NCI-H2081 treated with DMSO at 0.1 percent for 48 hours (cell line): ENCODE measurements at regions not wholly inside any gene's neighbourhood (a gene's known extent, or its start where the extent isn't known, plus 50 kb on each side); places are given as distances from the start of the nearest gene placed in this dataset.

Experiments used
- DNase-seq: peaks from one replicate; lab custom pipeline; 2025; lab: John Stamatoyannopoulos, UW

DNA sequence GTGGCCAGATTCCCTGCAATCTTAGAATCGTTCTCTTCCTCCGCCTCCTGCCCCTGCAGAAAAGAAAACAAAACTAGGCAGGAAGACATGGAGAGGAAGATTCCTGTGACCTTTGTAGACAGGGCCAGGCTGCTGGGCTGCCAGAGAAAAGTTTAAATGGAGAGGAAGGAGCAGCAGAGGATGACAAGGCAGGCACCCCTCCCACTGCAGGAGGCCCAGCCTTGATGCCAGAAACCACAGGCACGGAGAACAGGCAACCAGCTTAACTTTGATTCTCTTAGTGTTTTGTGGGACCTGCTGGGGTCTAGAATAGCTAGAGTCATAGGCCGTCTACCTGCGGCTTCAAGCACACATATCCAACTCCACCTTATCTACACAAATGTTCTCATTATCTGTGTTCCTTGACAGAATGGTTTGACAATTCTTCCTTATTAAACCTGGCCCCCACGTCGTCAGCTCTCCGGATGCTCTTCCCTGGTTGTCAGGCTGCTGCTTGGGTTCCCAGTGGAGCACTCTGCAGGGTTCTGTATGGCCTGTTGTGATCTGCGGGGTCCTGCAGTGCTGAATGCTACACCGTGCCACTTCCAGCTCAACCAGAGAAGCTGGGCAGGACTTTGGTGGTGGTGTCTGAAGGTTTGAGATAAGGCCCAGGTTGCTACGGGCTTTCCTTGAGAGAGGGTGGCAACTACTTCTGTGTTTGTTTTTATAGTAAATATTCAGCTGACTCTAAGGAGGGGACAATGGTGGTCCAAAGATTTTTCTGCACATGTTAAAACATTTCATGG is 609.5 kb downstream of the AACS start:
- DNase-seq: no peak

DNA sequence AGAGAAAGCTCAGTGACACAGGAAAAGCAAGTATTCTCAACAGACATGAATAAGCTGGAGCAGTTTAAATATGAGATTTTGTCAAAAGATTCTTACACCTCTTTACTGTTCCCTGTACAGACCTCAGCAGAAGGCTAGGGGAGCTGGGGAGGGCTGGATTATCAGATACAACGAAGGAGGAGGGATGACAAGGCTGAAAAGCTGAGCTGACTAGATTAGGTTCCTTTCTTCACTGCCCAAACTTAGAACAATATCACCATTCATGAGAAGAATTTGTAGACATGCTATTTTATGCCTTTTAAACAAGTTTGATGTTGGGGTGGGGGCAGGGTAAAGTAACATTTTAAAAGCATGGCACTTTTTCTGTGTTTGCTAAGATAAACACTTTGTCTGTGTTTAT is 611.1 kb downstream of the AACS start:
- DNase-seq: no peak

- DNase-seq: no peak
Observed at GRCh38 chr12:125677829-125678228, 612.6 kb downstream of the AACS start.

DNA sequence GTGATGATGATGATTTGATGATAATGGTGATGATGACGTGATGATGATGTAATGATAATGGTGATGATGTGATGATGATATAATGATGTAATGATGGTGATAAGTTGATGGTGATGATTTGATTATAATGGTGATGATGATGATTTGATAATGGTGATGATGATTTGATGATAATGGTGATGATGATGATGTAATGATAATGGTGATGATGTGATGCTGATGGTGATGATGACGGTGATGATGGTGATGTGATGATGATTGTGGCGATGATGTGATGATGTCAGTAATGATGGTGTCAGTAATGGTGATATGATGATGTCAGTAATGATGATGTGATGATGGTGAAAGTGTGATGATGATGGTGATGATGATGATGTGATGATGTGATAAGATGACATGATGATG is 613.4 kb downstream of the AACS start:
- DNase-seq: no peak

DNA sequence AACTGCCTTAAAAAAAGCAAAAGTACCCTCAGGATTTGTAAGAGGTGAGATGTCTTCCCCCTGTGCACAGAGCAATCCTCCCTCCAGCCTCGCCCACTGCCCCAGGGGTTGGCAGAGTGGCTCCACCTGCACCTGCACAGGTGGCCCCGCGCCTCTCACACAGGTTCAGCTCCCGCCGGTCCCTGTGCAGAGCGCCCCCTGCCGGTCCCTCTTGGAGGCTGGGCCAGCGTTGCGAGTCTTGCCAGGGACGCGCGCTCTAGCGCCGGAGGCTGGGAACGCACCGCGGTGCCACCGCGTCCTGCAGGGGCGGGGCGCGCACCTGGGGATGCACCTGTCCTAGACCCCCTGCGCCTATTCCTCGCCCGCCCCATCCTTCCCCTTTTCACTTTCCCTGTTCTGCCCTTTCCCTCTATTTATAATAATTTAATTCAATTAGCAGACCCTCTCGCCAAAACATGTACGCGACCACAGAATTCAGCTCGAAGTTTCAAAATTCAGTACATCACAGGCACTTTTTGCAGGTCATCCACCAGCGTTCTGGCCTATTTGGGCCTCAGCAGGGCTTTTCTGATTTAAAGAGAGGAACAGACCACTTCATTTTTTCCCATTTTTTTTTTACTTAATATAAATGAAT is 618.6 kb downstream of the AACS start:
- DNase-seq: no peak

DNA sequence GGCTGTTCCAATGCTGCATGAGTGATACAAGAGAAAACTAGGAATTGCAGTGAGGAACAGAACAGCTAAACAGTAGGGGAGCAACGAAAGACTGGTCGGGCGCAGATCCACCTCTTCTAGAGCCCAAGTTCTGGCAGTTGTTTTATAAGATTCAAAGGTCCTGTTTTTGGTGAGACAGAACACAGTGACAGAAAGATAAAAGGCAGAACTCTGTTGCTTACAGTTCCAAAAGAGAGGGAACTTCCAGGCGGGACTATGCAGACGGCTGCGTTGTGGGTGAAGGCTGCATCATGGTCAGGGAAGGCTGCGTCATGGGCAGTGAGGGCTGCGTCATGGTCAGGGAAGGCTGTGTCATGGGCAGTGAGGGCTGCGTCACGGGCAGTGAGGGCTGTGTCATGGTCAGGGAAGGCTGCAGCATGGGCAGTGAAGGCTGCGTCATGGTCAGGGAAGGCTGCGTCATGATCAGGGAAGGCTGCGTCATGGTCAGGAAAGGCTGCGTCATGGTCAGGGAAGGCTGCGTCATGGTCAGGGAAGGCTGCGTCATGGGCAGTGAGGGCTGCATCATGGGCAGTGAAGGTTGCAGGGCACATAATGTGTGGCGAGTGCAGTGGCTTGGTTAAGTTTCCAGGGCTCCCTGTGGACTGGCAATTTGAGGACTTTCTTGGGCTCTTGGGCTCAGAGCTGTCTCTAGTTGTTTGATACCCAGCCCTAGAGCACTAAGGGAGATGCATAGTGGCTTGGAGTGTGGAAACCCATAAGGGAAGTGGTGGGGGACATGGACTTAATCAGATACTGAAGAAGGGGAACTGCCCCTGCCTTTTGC is 619.9 kb downstream of the AACS start:
- DNase-seq: no peak

DNA sequence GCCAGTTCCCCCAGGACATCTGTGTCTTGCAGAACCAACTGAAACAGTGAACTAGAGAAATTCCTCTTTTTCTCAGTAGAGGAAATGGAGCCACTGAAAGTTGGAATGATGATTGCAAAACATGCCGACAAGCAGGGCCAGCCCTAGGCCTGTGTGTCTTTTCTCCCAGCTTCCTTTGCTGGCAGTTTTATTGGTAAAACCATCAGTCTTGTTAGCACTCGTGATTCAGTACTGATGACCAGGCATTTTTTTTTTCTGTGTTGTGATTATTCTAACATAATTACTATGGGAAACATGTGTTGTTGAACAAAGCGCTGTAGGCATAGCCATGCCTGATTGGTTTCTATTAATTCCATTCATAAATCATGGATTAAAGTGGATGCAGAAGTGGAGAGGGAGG is 620.7 kb downstream of the AACS start:
- no peak for DNase-seq

DNA sequence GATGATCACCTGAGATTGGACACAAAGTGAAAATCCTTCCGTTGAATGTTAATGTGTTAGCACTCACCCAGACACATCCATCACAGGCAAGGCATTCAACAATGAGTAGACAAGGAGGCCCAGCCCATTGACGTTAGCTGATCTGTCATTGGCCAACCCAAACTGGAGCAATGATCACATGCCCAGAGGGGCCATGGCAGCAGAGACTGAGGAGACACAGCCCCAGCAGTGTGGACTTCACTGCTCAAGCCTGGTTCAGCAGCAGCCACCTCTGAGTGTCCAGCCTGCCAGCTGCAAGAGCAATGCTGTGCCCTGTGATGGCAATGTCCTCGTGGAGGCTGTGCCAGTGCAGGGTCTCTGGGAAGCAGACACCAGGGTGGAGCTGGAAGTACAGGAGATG is 622.2 kb downstream of the AACS start:
- DNase-seq: no peak

- no peak for DNase-seq
Observed at GRCh38 chr12:125687820-125688219, 622.6 kb downstream of the AACS start.

GRCh38 chr12:125688223-125688622 is 623.0 kb downstream of the AACS start:
- no peak for DNase-seq

- no peak for DNase-seq
Observed at GRCh38 chr12:125688881-125689280, 623.6 kb downstream of the AACS start.

DNA sequence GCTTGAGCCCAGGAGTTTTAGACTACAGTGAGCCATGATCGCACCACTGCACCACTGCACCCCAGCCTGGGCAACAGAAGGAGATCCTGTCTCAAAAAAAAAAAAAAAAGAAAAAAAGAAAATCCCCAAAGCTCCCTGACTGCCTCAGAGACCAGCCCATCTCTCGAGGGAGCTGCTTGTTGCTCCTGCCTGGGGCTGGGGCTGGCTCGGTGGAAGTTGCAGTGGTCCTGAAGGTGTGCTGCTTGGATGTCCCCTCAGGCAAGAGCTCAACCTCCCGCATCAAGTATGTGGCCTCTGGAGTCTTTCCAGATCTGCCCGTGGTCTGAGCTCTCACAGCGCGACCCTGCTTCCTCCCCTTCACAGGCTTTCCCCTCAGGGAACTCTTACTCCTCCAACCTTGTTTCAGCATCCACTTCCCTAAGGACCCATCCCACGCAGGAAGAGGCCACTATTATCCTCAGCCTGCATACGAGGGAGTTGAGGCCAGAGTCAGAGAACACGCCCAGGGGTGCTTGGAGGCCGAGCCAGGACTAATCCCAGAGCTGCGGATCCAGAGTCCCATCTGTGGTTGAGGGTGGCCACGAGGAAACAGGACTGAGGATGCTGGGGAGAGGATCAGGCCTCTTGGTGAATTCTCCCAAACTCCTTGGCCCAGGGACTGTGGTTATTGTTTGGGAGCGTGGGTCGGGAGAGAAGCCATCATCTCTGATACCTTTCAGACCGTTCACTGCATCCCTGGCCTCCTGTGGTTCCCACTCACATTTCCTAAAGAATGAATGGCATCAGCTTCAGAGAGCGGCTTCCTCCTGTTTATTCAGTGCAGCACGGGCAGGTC is 624.6 kb downstream of the AACS start:
- no peak for DNase-seq

GRCh38 chr12:125690841-125691240 is 625.6 kb downstream of the AACS start:
- DNase-seq: no peak

DNA sequence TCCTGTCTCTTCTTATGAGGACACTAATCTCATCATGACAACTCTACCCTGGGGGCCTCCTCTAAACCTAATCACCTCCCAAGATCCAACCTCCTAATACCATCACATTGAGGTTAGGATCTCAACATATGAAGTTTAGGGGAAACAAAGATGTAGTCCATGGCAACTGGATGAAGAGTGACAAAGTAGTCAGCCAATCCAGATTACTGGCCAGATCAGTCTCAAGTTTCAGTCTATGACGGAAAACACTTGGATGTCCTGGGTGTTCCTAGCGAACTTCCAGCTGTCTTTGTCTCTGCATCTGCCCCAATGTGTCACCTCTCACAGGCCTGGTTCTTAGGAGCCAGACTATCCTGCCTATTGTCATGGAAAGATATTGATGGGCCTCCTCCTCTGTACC is 630.8 kb downstream of the AACS start:
- no peak for DNase-seq

DNA sequence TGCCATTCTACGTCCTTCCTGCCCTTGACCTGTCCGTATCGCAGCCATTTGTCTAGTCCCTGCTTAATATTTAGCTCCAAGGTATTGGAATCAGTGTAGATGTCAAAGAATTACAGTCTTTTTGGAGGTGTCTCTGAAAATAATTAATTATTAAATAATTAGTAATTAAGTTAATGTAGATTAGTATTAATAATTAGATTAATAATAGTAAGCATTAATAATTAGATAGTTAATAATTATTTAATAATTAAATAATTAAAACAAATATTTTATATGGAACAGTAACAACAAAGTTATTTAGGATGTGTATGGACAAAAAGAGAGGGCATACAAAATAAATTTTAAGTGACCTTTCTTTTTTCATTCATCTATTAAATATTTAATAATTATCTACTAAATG is 639.6 kb downstream of the AACS start:
- DNase-seq: no peak

DNA sequence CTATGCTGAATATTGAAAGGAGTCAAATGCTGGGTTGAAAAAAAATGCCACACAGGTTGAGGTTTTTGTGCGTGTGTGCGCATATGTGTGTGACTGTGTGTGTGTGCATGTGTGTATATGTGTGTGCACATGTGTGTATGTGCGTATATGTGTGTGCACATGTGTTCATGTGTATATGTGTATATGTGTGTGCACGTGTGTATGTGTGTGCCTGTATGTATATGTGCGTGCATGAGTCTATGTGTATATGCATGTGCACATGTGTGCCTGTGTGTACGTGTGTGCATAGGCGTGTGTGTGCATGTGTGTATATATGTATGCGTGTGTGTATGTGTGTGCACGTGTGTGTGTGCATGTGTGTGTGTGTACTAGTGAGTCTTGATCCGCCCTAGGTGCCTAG is 655.7 kb downstream of the AACS start:
- no peak for DNase-seq

- no peak for DNase-seq
Observed at GRCh38 chr12:125734137-125734536, 668.9 kb downstream of the AACS start.

GRCh38 chr12:125738211-125738610 is 673.0 kb downstream of the AACS start:
- DNase-seq: no peak

DNA sequence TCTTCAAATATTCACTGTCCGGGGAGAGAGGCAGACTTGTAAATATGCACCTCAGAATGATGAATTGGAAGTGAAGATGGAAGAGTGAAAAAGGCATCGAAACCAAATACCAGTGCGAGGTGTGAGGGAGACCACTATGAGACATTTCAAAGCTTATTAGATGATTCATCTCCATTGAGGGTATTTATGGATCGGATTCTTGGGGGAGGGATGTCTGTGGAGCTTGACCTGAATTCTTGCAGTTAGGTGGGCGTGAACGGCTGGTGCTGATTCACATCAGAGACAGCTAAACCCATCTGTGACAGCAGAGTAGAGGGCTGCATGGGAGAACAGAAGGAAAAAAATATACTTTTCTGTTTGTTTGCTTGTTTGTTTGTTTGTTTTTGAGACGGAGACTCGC is 677.2 kb downstream of the AACS start:
- no peak for DNase-seq

DNA sequence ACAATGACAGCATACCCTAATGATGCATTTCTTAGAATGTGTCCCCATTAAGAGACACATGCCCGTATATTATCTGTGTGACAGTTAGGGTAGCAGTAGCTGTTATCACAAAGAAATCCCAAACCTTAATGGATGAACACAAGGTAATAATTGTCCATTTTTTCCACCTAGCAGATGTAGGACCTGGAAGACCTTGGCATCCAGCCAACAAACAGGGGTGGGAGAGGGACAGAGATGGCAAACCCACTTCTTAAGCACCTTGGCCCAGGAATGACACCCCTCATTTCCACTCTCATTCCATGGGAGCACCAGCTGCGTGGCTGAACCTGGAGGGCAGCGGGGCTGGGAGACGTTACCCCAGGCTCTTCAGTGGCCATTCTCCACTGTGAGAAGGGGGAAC is 679.0 kb downstream of the AACS start:
- no peak for DNase-seq

GRCh38 chr12:125755512-125755911 is 690.3 kb downstream of the AACS start:
- DNase-seq: no peak

GRCh38 chr12:125766091-125766490 is 700.9 kb downstream of the AACS start:
- DNase-seq: no peak
